Stomach (tissue), 8 donors: ENCODE measurements at regions not wholly inside any gene's neighbourhood (a gene's known extent, or its start where the extent isn't known, plus 50 kb on each side); places are given as distances from the start of the nearest gene placed in this dataset.

Experiments
- DNase-seq, 2 donors: peaks; one replicate each; pipeline versions ENCODE4 v3.0.0 to v3.0.0-alpha.2; 2013 to 2019
- H3K27ac ChIP-seq, 5 donors: fragments of 200-600 bp in 4 of 5; sonication (generic) in 4 of 5; one replicate each; pipeline ENCODE4 v1.5.1; 2013 to 2019; ENCODE audit warnings: mild to moderate bottlenecking in 1 of 5, moderate library complexity in 1 of 5
- H3K27me3 ChIP-seq, 3 donors: fragments of 200-600 bp; sonication (generic); one replicate each; pipeline ENCODE4 v1.5.1; 2017 to 2019; ENCODE audit warnings: mixed run types in 1 of 3
- H3K36me3 ChIP-seq, 4 donors: fragments of 200-600 bp; sonication (generic); 1 replicate in 3 of 4; 2 replicates in 1 of 4; pipeline ENCODE4 v1.5.1; 2016 to 2019
- H3K4me1 ChIP-seq, 4 donors: fragments of 200-600 bp; sonication (generic); one replicate each; pipeline ENCODE4 v1.5.1; 2016 to 2019
- H3K4me3 ChIP-seq, 4 donors: fragments of 200-600 bp; sonication (generic) in 3 of 4; one replicate each; pipeline ENCODE4 v1.5.1; 2016 to 2019; ENCODE audit warnings: mild to moderate bottlenecking in 1 of 4
- H3K9me3 ChIP-seq, 4 donors: fragments of 200-600 bp; sonication (generic); one replicate each; pipeline ENCODE4 v1.5.1; 2016 to 2019
- EP300 ChIP-seq: sonication (generic); formaldehyde crosslinking; IDR thresholded peaks from one replicate; pipeline ENCODE4 v1.6.1; 2017; ENCODE audit warnings: antibody characterized with exemption
- POLR2A ChIP-seq, 4 donors: fragments of 450-650 bp; IDR thresholded peaks; one replicate each; pipeline ENCODE4 v1.6.1; 2016; ENCODE audit warnings: antibody characterized with exemption in 4 of 4, control low read depth in 2 of 4, mild to moderate bottlenecking in 1 of 4, moderate library complexity in 1 of 4
- POLR2AphosphoS5 ChIP-seq, 3 donors: sonication (generic); formaldehyde crosslinking; IDR thresholded peaks; one replicate each; pipeline ENCODE4 v1.6.1; 2016; ENCODE audit warnings: antibody characterized with exemption in 3 of 3
- WGBS, 5 donors: extraction: QIAGEN DNeasy Blood & Tissue Kit in 3 of 5; methylation state at CpG; one replicate each; pipeline versions ENCODE4 v1.1.5 to v1.1.7; 2013 to 2018; 5-methylcytosine and 5-hydroxymethylcytosine counted together
- intact Hi-C: fragments of 100-400 bp; cut with DNase I; formaldehyde crosslinking; loops from one replicate; pipeline ENCODE4 v1.15.1; 2023; ENCODE audit warnings: low total_unique reads
- TF ChIP-seq, protein P1 (sequence below), 7 experiments: fragments of 450-650 bp in 4 of 7; fragments of 200-600 bp in 3 of 7; sonication (generic) in 3 of 7; IDR thresholded peaks; one replicate each; pipeline ENCODE4 v1.5.1; 2016 to 2019; ENCODE audit warnings: antibody characterized with exemption in 7 of 7, control low read depth in 2 of 7, mild to moderate bottlenecking in 1 of 7
- donor health status: healthy with polysubstance abuse.
- donor health status: Bipolar disorder and iron deficiency.
- donor health status: healthy.

DNA sequence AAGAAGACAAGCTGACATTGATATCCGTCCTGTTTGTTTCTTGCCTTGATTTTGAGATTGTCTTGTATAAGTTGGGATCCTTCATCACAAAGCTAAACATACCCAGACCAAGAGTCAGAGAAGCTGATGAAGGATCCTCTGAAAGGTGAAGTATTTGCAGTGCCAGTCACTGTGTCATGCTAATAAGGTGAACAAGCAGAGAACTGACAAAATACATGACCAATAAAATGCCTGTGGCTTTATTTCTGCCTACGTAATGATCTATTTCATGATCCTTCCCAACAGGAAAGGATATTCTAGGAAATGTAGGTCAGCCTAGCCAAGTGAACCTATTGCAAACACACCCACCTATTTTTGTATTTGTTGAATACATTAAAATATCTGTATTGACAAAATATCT is 351.3 kb upstream of the CDH9 start:
- intact Hi-C loops: no loop called here
- no peak for DNase-seq
- no peak overlapping the region for H3K27ac ChIP-seq
- H3K4me1 ChIP-seq: no peaks in the 10 kb centered on the region
- H3K27me3 ChIP-seq: no peaks in the 10 kb centered on the region
- H3K36me3 ChIP-seq: no peaks in the 10 kb centered on the region
- WGBS, 5 donors: 59 to 89% (median 79%) methylated on average over 2 of the region's 2 CpGs
- TF ChIP-seq POLR2AphosphoS5 (IDR thresholded peaks at IDR 0.05): no peak
- no peak for TF ChIP-seq POLR2A (IDR thresholded peaks at IDR 0.05)
- TF ChIP-seq, protein P1, sequence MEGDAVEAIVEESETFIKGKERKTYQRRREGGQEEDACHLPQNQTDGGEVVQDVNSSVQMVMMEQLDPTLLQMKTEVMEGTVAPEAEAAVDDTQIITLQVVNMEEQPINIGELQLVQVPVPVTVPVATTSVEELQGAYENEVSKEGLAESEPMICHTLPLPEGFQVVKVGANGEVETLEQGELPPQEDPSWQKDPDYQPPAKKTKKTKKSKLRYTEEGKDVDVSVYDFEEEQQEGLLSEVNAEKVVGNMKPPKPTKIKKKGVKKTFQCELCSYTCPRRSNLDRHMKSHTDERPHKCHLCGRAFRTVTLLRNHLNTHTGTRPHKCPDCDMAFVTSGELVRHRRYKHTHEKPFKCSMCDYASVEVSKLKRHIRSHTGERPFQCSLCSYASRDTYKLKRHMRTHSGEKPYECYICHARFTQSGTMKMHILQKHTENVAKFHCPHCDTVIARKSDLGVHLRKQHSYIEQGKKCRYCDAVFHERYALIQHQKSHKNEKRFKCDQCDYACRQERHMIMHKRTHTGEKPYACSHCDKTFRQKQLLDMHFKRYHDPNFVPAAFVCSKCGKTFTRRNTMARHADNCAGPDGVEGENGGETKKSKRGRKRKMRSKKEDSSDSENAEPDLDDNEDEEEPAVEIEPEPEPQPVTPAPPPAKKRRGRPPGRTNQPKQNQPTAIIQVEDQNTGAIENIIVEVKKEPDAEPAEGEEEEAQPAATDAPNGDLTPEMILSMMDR (IDR thresholded peaks at IDR 0.05): no peak
- no peak for TF ChIP-seq EP300
- no peak overlapping the region for H3K4me3 ChIP-seq
- no peaks in the 10 kb centered on the region for H3K9me3 ChIP-seq

DNA sequence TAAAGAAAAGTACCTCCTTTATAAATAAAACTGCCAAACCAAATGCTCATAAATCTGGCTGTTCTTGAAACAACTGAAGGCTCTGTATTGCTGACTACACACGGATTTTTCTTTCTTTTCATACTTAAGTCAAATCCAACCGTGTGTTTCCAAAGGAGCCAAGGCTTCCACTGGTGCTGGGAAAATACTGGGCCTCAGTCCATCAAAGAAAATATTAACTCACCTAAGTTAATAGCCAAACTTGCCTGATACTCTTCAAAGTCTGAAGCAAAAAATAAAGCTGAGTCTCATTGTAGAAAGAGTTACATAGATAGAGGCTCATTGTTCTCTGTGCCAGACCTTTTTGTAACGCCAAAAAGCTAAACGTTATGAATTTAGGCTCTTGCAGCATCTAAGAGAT is 350.4 kb upstream of the CDH9 start:
- no peaks in the 10 kb centered on the region for H3K9me3 ChIP-seq
- 53 to 62% (median 60%) methylated on average over 4 of the region's 4 CpGs for WGBS, 5 donors
- no peaks in the 10 kb centered on the region for H3K36me3 ChIP-seq
- no peaks in the 10 kb centered on the region for H3K27me3 ChIP-seq
- TF ChIP-seq POLR2A (IDR thresholded peaks at IDR 0.05): no peak
- TF ChIP-seq EP300: no peak
- TF ChIP-seq POLR2AphosphoS5 (IDR thresholded peaks at IDR 0.05): no peak
- TF ChIP-seq, protein P1 (IDR thresholded peaks at IDR 0.05): no peak
- no peak overlapping the region for H3K27ac ChIP-seq
- intact Hi-C loops: no loop called here
- DNase-seq: no peak
- no peaks in the 10 kb centered on the region for H3K4me1 ChIP-seq
- H3K4me3 ChIP-seq: no peak overlapping the region

DNA sequence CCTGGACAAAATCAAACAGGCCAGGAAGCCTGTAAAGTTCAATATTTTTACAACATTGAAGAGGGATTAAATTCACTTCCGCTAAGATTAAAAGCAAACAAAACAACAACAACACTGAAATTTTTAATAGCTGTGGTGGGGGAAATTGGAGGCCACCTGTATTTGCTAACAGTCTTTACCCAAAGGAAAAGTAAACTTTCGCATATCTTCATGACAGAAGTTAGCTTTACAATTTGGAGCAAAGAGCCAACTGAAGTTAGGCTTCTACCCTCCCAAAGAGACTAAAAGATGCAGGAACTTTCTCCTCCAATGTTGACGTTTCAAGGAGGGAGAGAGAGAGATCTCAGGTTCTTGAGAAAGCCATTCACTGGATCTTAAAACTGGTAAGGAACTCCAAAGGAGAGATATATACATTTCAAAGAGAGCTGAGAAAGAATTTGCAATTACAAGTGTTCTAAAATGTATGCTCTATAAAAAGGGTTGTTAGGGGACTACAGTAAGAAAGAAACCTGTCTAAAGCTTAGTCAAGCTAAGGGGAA is 349.2 kb upstream of the CDH9 start:
- no peaks in the 10 kb centered on the region for H3K9me3 ChIP-seq
- no peak for DNase-seq
- no peak overlapping the region for H3K27ac ChIP-seq
- TF ChIP-seq, protein P1 (IDR thresholded peaks at IDR 0.05): no peak
- TF ChIP-seq EP300: no peak
- TF ChIP-seq POLR2AphosphoS5 (IDR thresholded peaks at IDR 0.05): no peak
- no peak for TF ChIP-seq POLR2A (IDR thresholded peaks at IDR 0.05)
- no peaks in the 10 kb centered on the region for H3K4me1 ChIP-seq
- WGBS, 5 donors: 43 to 65% (median 49%) methylated on average over 3 of the region's 3 CpGs
- intact Hi-C loops: no loop called here
- H3K36me3 ChIP-seq: no peaks in the 10 kb centered on the region
- H3K4me3 ChIP-seq: no peak overlapping the region
- H3K27me3 ChIP-seq: no peaks in the 10 kb centered on the region

DNA sequence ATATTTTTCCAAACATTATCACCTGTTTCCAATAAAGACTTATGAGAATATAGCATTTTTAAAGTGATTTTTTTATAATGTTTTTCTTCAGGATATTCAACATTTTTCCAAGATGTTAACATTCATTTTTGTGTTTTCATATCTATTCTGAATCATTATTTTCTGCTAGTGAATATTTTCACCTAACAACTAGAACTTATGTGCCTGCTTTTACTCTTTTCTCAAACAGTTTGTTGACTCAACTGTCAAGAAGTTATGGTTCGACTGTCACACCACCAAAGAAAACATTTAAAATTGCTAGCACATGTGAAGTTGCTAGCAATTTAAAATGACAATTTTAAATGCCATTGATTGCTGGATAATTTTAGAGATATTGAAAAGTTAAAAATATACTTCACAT is 343.3 kb upstream of the CDH9 start:
- Histone ChIP-seq H3K9me3 (no peaks in the 10 kb centered on the region), H3K27ac (no peak overlapping the region), H3K27me3 (no peaks in the 10 kb centered on the region), H3K4me1 (no peaks in the 10 kb centered on the region), H3K4me3 (no peak overlapping the region), H3K36me3 (no peaks in the 10 kb centered on the region)
- intact Hi-C loops: no loop called here
- TF ChIP-seq, protein P1 (IDR thresholded peaks at IDR 0.05): no peak
- DNase-seq: no peak
- 62 to 84% (median 67%) methylated on average over 1 of the region's 1 CpG for WGBS, 5 donors
